HL-60 (cell line): ENCODE measurements at regions not wholly inside any gene's neighbourhood (a gene's known extent, or its start where the extent isn't known, plus 50 kb on each side); places are given as distances from the start of the nearest gene placed in this dataset.

Experiments
- DNase-seq, 2 experiments: peaks; one replicate each; pipeline ENCODE4 v3.0.0-alpha.2; 2010 to 2020; ENCODE audit warnings: low read depth in 1 of 2, low spot score in 1 of 2
- H3K27ac ChIP-seq: fragments of 250-450 bp; sonication (Bioruptor Pico); replicated peaks from 2 replicates; pipeline ENCODE4 v1.5.1; 2020; ENCODE audit warnings: mild to moderate bottlenecking, moderate library complexity
- H3K27me3 ChIP-seq: fragments of 250-450 bp; sonication (Bioruptor Pico); 2 replicates; pipeline ENCODE4 v1.5.1; 2021; ENCODE audit warnings: mild to moderate bottlenecking, moderate library complexity; ENCODE audit not compliant: insufficient read depth, poor library complexity, severe bottlenecking
- H3K4me3 ChIP-seq: replicated peaks from 2 replicates; pipeline ENCODE4 v1.5.1; 2011; ENCODE audit warnings: mild to moderate bottlenecking, control low read depth, low read length; ENCODE audit not compliant: insufficient read depth
- CTCF ChIP-seq: IDR thresholded peaks from one replicate; pipeline ENCODE4 v1.5.1; 2011; ENCODE audit warnings: low read length, control low read depth, inconsistent platforms; ENCODE audit not compliant: insufficient read depth
- GABPA ChIP-seq: IDR thresholded peaks from 2 replicates; pipeline ENCODE4 v1.6.1; 2012; ENCODE audit warnings: low read depth
- POLR2AphosphoS5 ChIP-seq: IDR thresholded peaks from 2 replicates; pipeline ENCODE4 v1.6.1; 2012; ENCODE audit warnings: low read depth
- SPI1 ChIP-seq: IDR thresholded peaks from 2 replicates; pipeline ENCODE4 v1.6.1; 2012; ENCODE audit warnings: low read depth, mild to moderate bottlenecking, borderline replicate concordance
- TF ChIP-seq, protein P1 (sequence below): IDR thresholded peaks from 2 replicates; pipeline ENCODE4 v1.6.1; 2012; ENCODE audit warnings: low read depth; ENCODE audit not compliant: insufficient replicate concordance

- H3K4me3 ChIP-seq = no peak overlapping the region
- H3K27ac ChIP-seq = no peak overlapping the region
- H3K27me3 ChIP-seq = no peaks in the 10 kb centered on the region
- TF ChIP-seq CTCF = no peak
- TF ChIP-seq, protein P1, sequence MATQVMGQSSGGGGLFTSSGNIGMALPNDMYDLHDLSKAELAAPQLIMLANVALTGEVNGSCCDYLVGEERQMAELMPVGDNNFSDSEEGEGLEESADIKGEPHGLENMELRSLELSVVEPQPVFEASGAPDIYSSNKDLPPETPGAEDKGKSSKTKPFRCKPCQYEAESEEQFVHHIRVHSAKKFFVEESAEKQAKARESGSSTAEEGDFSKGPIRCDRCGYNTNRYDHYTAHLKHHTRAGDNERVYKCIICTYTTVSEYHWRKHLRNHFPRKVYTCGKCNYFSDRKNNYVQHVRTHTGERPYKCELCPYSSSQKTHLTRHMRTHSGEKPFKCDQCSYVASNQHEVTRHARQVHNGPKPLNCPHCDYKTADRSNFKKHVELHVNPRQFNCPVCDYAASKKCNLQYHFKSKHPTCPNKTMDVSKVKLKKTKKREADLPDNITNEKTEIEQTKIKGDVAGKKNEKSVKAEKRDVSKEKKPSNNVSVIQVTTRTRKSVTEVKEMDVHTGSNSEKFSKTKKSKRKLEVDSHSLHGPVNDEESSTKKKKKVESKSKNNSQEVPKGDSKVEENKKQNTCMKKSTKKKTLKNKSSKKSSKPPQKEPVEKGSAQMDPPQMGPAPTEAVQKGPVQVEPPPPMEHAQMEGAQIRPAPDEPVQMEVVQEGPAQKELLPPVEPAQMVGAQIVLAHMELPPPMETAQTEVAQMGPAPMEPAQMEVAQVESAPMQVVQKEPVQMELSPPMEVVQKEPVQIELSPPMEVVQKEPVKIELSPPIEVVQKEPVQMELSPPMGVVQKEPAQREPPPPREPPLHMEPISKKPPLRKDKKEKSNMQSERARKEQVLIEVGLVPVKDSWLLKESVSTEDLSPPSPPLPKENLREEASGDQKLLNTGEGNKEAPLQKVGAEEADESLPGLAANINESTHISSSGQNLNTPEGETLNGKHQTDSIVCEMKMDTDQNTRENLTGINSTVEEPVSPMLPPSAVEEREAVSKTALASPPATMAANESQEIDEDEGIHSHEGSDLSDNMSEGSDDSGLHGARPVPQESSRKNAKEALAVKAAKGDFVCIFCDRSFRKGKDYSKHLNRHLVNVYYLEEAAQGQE = no peak
- no peak for TF ChIP-seq POLR2AphosphoS5
- TF ChIP-seq GABPA = no peak
- TF ChIP-seq SPI1 = no peak
- no peak for DNase-seq
Observed at GRCh38 chrX:39204353-39204752, 403.1 kb downstream of the MID1IP1 start.

GRCh38 chrX:39204945-39205344 is 403.7 kb downstream of the MID1IP1 start:
- TF ChIP-seq SPI1 (no peak), POLR2AphosphoS5 (no peak), GABPA (no peak), CTCF (no peak)
- TF ChIP-seq, protein P1 = no peak
- Histone ChIP-seq H3K4me3 (no peak overlapping the region), H3K27ac (no peak overlapping the region), H3K27me3 (no peaks in the 10 kb centered on the region)
- DNase-seq = no peak

DNA sequence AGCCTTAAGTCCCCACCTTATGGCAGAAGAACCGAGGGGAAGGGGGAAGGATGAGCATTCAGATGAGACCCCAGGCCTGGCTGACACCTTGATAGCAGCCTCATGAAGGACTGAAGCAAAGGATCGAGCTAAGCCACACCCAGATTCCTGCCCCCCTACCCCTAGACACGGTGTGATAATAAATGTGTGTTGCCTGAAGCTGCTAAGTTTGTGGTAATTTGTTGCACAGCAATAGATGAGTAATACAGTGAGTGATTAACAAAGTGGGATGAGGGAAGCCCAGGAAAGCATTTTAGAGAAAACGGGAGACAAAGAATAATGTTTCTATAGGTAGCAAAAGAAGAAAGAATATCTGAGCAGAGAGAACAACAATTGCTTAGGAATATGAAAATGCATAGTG is 404.2 kb downstream of the MID1IP1 start:
- no peak overlapping the region for H3K27ac ChIP-seq
- TF ChIP-seq SPI1 = no peak
- no peak for TF ChIP-seq POLR2AphosphoS5
- TF ChIP-seq GABPA = no peak
- DNase-seq = no peak
- H3K27me3 ChIP-seq = no peaks in the 10 kb centered on the region
- no peak overlapping the region for H3K4me3 ChIP-seq

GRCh38 chrX:39206399-39207145 is 405.3 kb downstream of the MID1IP1 start:
- Histone ChIP-seq H3K27ac (no peak overlapping the region), H3K27me3 (no peaks in the 10 kb centered on the region)

More at GRCh38 chrX:39206399-39207145, 405.3 kb downstream of the MID1IP1 start:
- no peak for DNase-seq
- no peak for TF ChIP-seq GABPA
- no peak for TF ChIP-seq CTCF
- TF ChIP-seq, protein P1 = no peak
- no peak for TF ChIP-seq POLR2AphosphoS5
- TF ChIP-seq SPI1 = no peak
- no peak overlapping the region for H3K4me3 ChIP-seq
